Brain pericyte (primary cell): ENCODE measurements at regions not wholly inside any gene's neighbourhood (a gene's known extent, or its start where the extent isn't known, plus 50 kb on each side); places are given as distances from the start of the nearest gene placed in this dataset.
"Not testable (repeated sequence)": the region's sequence is repeated elsewhere in the genome, so short reads cannot be mapped to it uniquely, and the experiment has no call there.

Source experiments
- DNase-seq: peaks from one replicate; pipeline ENCODE4 v3.0.0-alpha.2; 2012; ENCODE audit warnings: low read depth, low spot score

GRCh38 chr4:64014647-64015046 is 394.6 kb downstream of the TECRL start:
- no peak for DNase-seq

GRCh38 chr4:64001229-64001898 is 407.9 kb downstream of the TECRL start:
- no peak for DNase-seq

- no peak for DNase-seq
These were observed 409.0 kb downstream of the TECRL start for GRCh38 chr4:64000241-64000640.

- no peak for DNase-seq
These were observed 423.0 kb downstream of the TECRL start for GRCh38 chr4:63986253-63986652.

DNA sequence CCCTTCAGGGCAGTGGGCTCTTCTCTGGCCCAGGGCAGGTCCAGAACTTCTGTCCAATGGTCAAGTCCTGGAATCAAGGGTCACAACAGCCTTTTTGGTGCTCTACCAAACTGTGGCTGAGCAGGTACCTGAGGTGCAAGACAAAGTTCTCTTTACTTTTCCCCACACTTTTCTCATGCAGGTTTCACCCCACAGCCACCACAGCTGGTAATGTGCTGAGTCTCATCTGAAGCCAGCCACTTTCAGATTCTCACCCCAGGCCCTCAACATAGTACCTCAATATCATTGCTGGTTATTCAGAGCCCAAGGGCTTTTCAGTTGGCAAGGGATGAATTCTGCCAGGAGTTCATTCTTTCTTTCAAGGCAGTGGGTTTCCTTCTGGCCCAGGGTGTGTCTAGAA is 426.0 kb downstream of the TECRL start:
- no peak for DNase-seq

DNA sequence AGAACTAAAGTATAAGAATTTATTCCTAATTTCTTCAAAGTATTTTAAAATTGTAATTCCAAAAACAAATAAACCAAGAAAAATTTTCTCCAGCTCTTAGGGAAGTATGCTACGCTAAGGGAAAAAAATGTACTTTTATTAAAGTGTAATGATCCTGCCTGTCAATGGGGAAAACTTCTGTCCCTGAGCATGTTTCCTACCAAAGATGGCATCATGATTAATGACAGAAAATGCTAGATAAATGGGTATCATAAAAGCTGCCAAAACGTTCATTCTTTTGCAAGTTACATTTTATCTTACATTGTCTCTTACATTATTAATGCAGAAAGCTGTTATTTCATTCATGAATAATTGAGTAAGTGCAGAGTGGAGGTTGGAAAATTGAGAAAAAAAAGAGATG is 443.4 kb downstream of the TECRL start:
- no peak for DNase-seq

DNA sequence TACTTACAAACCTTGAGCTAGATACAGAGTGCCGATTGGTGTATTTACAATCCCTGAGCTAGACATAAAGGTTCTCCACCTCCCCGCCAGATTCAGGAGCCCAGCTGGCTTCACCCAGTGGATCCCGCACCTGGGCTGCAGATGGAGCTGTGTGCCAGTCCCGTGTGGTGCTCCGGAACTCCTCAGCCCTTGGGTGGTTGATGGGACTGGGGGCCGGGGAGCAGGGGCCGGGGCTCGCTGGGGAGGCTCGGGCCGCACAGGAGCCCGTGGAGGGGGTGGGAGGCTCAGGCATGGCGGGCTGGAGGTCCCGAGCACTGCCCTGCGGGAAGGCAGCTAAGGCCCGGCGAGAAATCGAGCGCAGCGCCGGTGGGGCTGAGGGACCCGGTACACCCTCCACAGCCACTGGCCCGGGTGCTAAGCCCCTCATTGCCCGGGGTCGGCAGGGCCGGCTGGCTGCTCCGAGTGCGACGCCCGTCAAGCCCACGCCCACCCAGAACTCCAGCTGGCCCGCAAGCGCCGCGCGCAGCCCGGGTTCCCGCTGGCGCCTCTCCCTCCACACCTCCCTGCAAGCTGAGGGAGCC is 466.5 kb downstream of the TECRL start:
- DNase-seq, result not testable (repeated sequence)

DNA sequence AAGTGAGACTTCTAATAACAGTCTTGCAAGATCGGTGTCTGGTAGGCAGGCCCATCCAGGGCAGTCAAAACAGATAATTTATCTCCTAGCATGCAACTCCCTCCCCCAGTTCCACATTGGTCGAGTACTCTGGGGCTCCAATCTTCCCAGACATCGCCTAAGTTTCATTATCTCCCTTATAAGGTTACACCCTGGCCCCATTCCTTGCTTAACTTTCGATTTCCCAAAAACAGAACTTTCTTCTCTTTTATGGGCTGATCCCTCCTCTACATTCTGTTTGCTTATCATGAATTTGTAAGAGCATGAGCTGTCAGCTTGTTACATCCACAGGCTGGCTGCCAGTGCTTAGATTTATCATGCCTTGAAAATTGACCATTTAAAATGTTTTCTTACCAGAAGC is 471.3 kb downstream of the TECRL start:
- DNase-seq, result no peak

DNA sequence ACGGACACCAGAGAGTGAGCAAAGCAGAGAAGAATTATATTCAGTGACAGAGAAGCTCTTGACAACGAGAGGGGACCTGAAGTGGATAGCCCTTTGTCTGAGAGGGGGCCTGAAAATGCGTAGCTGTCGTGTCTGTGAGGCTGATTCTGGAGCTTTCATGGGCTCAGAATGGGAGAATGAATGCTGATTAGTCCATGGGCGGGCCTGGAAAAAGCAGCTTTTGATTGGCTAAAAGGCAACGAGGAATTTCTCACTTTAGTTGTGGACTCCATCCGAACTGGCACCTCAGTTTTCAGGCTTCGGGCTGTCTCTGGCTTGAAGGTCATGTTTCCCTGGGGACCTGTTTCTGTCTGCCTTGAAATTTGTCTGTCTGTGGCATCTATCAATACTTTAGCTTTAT is 487.1 kb downstream of the TECRL start:
- no peak for DNase-seq

DNA sequence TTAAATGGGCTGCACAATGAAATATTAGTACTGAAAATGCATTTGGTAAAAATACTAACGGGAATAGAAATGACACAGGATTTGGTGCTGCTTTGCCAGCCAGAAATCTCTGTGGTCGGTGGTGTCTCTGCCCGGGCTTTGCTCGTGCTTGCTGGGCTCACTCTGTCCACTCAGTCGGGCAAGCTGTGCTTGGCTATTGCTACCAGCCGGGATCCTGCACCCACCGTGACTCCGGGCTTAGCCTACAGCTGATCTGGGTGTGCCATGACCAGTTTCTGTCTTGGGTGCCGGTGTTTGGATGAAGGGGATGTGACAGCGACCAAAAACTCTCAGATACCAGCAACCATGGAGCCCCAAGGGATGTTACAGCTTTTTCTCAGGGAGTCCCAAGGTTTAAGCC is 487.7 kb downstream of the TECRL start:
- no peak for DNase-seq

GRCh38 chr4:63919636-63920365 is 489.4 kb downstream of the TECRL start:
- DNase-seq, result no peak

DNA sequence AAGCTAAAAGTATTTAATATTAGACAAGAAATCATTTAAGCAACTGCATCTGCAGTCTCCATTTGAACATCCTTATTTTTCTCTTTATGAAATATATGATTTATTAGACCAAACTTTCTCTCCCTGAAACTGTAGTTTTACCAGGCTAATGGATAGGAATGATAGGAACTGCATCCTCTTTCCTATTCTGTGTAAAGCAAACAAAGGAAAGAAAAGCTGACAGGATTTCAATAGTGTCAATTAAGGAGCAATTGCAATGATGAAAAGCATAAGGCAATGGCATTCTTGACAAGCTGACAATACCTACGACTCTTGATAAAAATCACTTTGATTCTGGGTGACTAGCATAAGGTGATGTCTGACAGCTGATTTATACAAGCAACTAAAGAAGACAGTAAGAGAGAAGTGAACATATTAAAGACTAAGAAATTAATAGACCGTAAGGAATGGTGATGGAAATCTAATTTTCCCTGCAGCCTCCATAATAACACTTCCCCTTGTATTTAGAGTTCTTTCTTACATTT is 502.5 kb downstream of the TECRL start:
- no peak for DNase-seq

- no peak for DNase-seq
These were observed 505.0 kb downstream of the TECRL start for GRCh38 chr4:63904201-63904600.

- DNase-seq, result no peak
These were observed 507.9 kb downstream of the TECRL start for GRCh38 chr4:63901304-63901703.

DNA sequence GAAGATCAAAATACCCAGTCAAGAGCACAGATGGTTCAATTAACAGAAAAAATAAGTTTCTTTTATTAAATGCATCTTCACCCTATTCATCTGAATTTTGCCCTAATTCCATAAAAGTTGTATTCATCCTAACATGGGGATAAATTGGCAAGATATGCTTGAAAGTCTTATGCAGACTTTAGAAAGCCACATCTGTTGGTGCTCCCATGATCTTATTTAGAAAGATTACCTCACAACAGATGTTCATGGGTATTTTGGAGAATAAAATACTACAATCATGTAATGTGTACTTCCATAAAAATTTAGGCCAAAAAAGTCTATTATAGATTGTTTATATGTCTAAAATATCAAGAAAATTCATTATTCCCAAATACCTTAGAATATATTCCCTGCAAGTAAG is 510.3 kb downstream of the TECRL start:
- no peak for DNase-seq

DNA sequence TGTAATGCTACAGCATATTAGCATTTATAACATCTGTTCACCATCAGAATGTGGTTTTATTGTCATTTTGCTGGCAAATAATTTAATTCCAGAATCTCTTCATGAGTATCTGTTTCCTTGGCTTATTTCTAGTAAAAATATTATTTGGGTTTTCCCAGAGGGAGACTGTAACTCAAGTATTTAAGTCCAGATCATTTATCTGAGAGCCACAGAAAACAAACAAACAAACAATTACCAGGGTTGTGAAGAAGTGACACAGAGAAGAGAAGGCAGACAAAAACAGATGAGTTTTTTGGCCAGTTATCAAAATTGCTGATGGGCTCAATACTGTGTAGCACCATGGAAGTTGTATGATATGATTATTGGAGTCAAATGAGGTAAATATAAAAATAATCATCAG is 515.1 kb downstream of the TECRL start:
- DNase-seq, result no peak

GRCh38 chr4:63869370-63869769 is 539.9 kb downstream of the TECRL start:
- no peak for DNase-seq

DNA sequence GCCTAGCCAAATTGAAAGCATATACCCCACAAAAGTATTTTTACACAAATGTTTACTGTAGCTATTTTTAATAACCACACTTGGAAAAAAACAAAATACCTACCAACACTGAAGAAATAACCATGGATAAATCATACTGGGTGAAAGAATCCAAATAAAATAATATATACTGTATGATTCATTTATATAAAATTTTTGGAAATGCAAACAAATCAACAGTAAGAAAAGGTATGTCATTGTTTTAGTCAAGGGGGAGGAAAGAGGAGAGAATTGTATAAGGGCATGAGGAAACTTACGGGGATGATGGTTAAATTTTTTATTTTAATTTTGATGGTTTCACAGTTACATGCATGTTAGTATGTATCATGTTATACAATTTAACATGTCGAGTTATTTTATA is 557.8 kb downstream of the TECRL start:
- no peak for DNase-seq

GRCh38 chr4:63841266-63841665 is 568.0 kb downstream of the TECRL start:
- DNase-seq, result no peak

- no peak for DNase-seq
These were observed 577.6 kb downstream of the TECRL start for GRCh38 chr4:63831590-63832155.

- no peak for DNase-seq
These were observed 591.9 kb downstream of the TECRL start for GRCh38 chr4:63817196-63817865.
